Mucosa of rectum (tissue), 2 donors: ENCODE measurements at regions not wholly inside any gene's neighbourhood (a gene's known extent, or its start where the extent isn't known, plus 50 kb on each side); places are given as distances from the start of the nearest gene placed in this dataset.

ENCODE experiments used
- H3K27ac ChIP-seq, 2 donors: one replicate each; pipeline ENCODE4 v1.7.0; 2013; ENCODE audit warnings: inconsistent platforms in 2 of 2, low read depth in 2 of 2, low read length in 2 of 2
- H3K27me3 ChIP-seq, 2 donors: one replicate each; pipeline ENCODE4 v1.7.0; 2013; ENCODE audit warnings: low read length in 2 of 2; ENCODE audit not compliant: control insufficient read depth in 2 of 2, insufficient read depth in 2 of 2
- H3K36me3 ChIP-seq, 2 donors: one replicate each; pipeline ENCODE4 v1.7.0; 2013; ENCODE audit warnings: low read length in 2 of 2; ENCODE audit not compliant: control insufficient read depth in 2 of 2, insufficient read depth in 2 of 2
- H3K4me1 ChIP-seq, 2 donors: one replicate each; pipeline ENCODE4 v1.7.0; 2013; ENCODE audit warnings: low read length in 2 of 2, mild to moderate bottlenecking in 1 of 2; ENCODE audit not compliant: control insufficient read depth in 2 of 2, insufficient read depth in 2 of 2
- H3K4me3 ChIP-seq, 2 donors: one replicate each; pipeline ENCODE4 v1.7.0; 2013; ENCODE audit warnings: low read length in 2 of 2
- H3K9ac ChIP-seq, 2 donors: one replicate each; pipeline ENCODE4 v1.7.0; 2013; ENCODE audit warnings: low read length in 2 of 2, low read depth in 1 of 2, mild to moderate bottlenecking in 1 of 2
- H3K9me3 ChIP-seq, 2 donors: one replicate each; pipeline ENCODE4 v1.7.0; 2013; ENCODE audit warnings: low read length in 2 of 2; ENCODE audit not compliant: control insufficient read depth in 2 of 2
- donor health status: healthy.
- donor health status: Normal muscosa, but diverticular disease.

- H3K36me3 ChIP-seq, result no peaks in the 10 kb centered on the region
- H3K9me3 ChIP-seq, result no peaks in the 10 kb centered on the region
- H3K4me3 ChIP-seq, result no peak overlapping the region
- no peak overlapping the region for H3K9ac ChIP-seq
- H3K27me3 ChIP-seq, result no peaks in the 10 kb centered on the region
- H3K4me1 ChIP-seq, result no peaks in the 10 kb centered on the region
- H3K27ac ChIP-seq, result no peak overlapping the region
These were observed 246.2 kb downstream of the FOXO1 start for GRCh38 chr13:40420160-40420740.

DNA sequence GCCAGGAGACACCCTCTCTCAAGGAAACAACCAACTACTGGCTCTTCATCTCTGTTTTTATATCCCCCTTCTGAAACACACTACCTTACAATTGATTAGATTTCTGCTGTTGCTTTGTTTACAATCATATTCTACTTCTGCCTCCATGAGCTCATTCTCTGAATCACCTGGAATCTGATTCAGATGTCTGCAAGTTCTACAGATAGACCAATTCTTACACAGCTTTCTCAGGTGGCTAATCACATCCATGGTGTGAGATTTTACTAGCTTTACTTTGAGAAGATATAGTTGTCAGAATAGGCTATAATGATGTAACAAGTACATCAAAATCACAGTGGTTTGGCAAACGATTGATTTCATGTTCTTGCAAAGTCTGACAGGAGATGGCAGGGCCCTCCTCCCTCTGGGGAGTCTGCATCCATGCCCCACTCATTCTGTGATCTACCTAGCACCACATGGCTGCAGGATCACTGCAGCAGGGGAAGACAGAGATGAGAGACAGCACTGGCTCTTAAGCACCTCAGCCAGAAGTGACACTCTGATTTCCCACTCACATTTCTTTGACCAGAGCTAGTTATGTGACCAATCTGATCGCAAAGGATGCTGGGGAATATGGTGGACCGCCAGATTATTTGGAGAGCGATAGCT is 243.7 kb downstream of the FOXO1 start:
- Histone ChIP-seq H3K4me3 (no peak overlapping the region), H3K4me1 (no peaks in the 10 kb centered on the region), H3K27me3 (no peaks in the 10 kb centered on the region), H3K36me3 (no peaks in the 10 kb centered on the region), H3K27ac (no peak overlapping the region), H3K9ac (no peak overlapping the region), H3K9me3 (no peaks in the 10 kb centered on the region)

DNA sequence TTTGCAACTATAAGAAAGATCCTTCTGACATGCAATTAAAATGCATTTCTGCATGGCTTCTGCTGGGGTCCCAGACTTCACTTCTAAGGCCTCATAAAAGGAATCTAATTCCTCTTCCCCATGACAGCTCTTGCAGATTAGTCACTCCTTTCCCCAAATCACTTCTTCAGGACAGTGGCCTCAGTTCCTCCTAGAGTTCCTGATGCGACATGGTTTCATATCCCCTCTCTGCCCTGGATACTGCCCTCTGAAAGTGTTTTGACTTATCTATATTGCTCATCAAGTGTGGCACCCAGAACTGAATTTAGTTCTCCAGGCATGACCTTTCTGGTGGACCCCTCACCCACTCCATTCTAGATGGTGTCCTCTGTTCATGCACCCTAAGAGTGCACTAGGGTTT is 238.1 kb downstream of the FOXO1 start:
- Histone ChIP-seq H3K27ac (no peak overlapping the region), H3K4me3 (no peak overlapping the region), H3K36me3 (no peaks in the 10 kb centered on the region), H3K4me1 (no peaks in the 10 kb centered on the region), H3K27me3 (no peaks in the 10 kb centered on the region), H3K9me3 (no peaks in the 10 kb centered on the region), H3K9ac (no peak overlapping the region)

GRCh38 chr13:40429706-40430545 is 236.5 kb downstream of the FOXO1 start:
- H3K4me1 ChIP-seq, result peaks cover 0 to 3% of the 10 kb centered on the region in 2 donors
- no peak overlapping the region for H3K27ac ChIP-seq
- H3K27me3 ChIP-seq, result no peaks in the 10 kb centered on the region
- H3K4me3 ChIP-seq, result no peak overlapping the region
- no peak overlapping the region for H3K9ac ChIP-seq
- H3K9me3 ChIP-seq, result no peaks in the 10 kb centered on the region
- no peaks in the 10 kb centered on the region for H3K36me3 ChIP-seq

GRCh38 chr13:40432018-40432978 is 234.1 kb downstream of the FOXO1 start:
- H3K4me3 ChIP-seq, result no peak overlapping the region
- no peak overlapping the region for H3K27ac ChIP-seq
- H3K9ac ChIP-seq, result no peak overlapping the region
- peaks cover 0 to 3% of the 10 kb centered on the region in 2 donors for H3K4me1 ChIP-seq
- no peaks in the 10 kb centered on the region for H3K36me3 ChIP-seq
- no peaks in the 10 kb centered on the region for H3K9me3 ChIP-seq
- no peaks in the 10 kb centered on the region for H3K27me3 ChIP-seq

GRCh38 chr13:40433001-40433400 is 233.4 kb downstream of the FOXO1 start:
- Histone ChIP-seq H3K4me1 (peaks cover 1 to 3% of the 10 kb centered on the region in 2 donors), H3K9me3 (no peaks in the 10 kb centered on the region), H3K27ac (no peak overlapping the region)

DNA sequence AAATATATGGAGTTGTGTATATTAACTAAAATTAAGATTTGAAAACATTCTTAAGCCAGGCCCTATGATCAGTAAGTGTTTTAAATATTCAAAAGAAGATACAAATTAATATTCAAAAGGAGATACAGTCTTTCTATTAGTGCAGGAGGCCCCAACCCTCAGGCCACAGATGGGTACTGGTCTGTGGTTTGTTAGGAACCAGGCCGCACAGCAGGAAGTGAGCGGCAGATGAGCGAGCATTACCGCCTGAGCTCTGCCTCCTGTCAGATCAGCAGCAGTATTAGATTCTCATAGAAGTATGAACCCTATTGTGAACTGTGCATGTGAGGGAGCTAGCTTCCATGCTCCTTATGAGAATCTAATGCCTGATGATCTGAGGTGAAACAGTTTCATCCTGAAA is 232.9 kb downstream of the FOXO1 start:
- Histone ChIP-seq H3K36me3 (no peaks in the 10 kb centered on the region), H3K27me3 (no peaks in the 10 kb centered on the region), H3K9me3 (no peaks in the 10 kb centered on the region), H3K9ac (no peak overlapping the region), H3K27ac (no peak overlapping the region), H3K4me3 (no peak overlapping the region), H3K4me1 (peaks cover 3 to 4% of the 10 kb centered on the region in 2 donors)

More at GRCh38 chr13:40433001-40433400, 233.4 kb downstream of the FOXO1 start:
- no peak overlapping the region for H3K9ac ChIP-seq
- H3K36me3 ChIP-seq, result no peaks in the 10 kb centered on the region
- no peak overlapping the region for H3K4me3 ChIP-seq
- H3K27me3 ChIP-seq, result no peaks in the 10 kb centered on the region

DNA sequence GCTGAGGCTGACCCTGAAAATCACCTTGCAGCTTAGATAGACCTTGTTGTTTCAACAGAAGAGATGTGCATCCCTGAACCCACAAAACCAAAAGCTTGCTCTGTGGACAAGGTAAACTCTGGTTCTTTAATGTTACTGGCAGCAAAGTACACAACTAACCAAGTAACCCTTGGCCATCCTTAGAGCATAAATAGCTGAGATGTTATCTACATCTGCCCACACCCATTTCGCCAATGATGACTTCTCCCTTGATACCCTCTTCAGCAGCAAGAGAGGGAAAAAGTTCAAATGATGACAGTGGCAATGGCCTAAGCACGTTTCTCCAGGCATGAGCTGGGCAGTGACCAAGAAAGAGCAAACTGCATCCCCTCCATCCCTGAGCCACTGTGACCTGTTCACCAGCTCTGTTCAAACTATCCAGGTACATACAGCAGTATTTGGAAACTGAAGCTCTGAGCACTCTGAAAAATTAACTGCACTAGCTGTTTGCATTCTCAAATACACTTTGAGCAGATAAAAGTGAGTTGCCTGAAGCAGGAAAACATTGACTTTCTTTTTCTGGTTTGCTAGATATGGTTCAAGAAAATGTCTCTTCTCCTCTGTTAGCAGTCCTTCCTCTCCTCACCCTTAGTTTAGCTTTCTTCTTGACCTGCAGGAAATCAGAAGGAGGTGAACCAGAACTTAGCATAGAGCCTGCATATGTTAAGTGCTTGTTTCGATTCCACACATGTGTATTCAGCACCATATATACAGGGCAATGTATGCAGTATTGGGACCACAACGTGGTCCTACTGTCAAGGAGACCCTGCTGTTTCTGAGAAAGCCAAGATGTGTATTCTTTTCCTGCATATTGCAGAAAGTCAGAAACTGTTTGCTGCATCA is 231.7 kb downstream of the FOXO1 start:
- H3K4me3 ChIP-seq, result no peak overlapping the region
- H3K36me3 ChIP-seq, result no peaks in the 10 kb centered on the region
- H3K9ac ChIP-seq, result no peak overlapping the region
- H3K4me1 ChIP-seq, result peaks cover 3 to 4% of the 10 kb centered on the region in 2 donors
- H3K27ac ChIP-seq, result no peak overlapping the region
- H3K9me3 ChIP-seq, result no peaks in the 10 kb centered on the region
- H3K27me3 ChIP-seq, result no peaks in the 10 kb centered on the region

GRCh38 chr13:40438022-40438680 is 228.3 kb downstream of the FOXO1 start:
- Histone ChIP-seq H3K27me3 (no peaks in the 10 kb centered on the region), H3K27ac (no peak overlapping the region), H3K9me3 (no peaks in the 10 kb centered on the region), H3K4me3 (no peak overlapping the region), H3K4me1 (peaks cover 3 to 4% of the 10 kb centered on the region in 2 donors), H3K9ac (no peak overlapping the region), H3K36me3 (no peaks in the 10 kb centered on the region)
